SK-N-SH treated with all-trans-retinoic acid at 6 μM for 48 hours (cell line): ENCODE measurements at regions not wholly inside any gene's neighbourhood (a gene's known extent, or its start where the extent isn't known, plus 50 kb on each side); places are given as distances from the start of the nearest gene placed in this dataset.

Experiments
- ARNTL ChIP-seq: fragments of 450-650 bp; formaldehyde crosslinking; IDR thresholded peaks from 2 replicates; pipeline ENCODE4 v1.5.0; 2020; ENCODE audit warnings: low read depth, mild to moderate bottlenecking, moderate library complexity, borderline replicate concordance
- CREB5 ChIP-seq: fragments of 250-450 bp; sonication (Bioruptor Pico); IDR thresholded peaks from 2 replicates; pipeline ENCODE4 v1.5.1; 2020; ENCODE audit warnings: low read depth, mild to moderate bottlenecking, moderate library complexity
- ESRRG ChIP-seq: fragments of 250-450 bp; sonication (Bioruptor Pico); IDR thresholded peaks from 2 replicates; pipeline ENCODE4 v1.6.1; 2021; ENCODE audit warnings: mild to moderate bottlenecking
- PATZ1 ChIP-seq: fragments of 250-450 bp; sonication (Bioruptor Pico); IDR thresholded peaks from 2 replicates; pipeline ENCODE4 v1.8.0; 2020; ENCODE audit warnings: mild to moderate bottlenecking, moderate library complexity, borderline replicate concordance
- RARB ChIP-seq: fragments of 250-450 bp; sonication (Bioruptor Pico); IDR thresholded peaks from 2 replicates; pipeline ENCODE4 v1.8.0; 2021; ENCODE audit warnings: mild to moderate bottlenecking, moderate library complexity
- TOX ChIP-seq: fragments of 250-450 bp; sonication (Bioruptor Pico); IDR thresholded peaks from 2 replicates; pipeline ENCODE4 v1.8.0; 2021; ENCODE audit warnings: mild to moderate bottlenecking, moderate library complexity, borderline replicate concordance
- ZFP3 ChIP-seq: fragments of 250-450 bp; sonication (Bioruptor Pico); IDR thresholded peaks from 2 replicates; pipeline ENCODE4 v1.5.0; 2020; ENCODE audit warnings: mild to moderate bottlenecking, moderate library complexity
- ZNF8 ChIP-seq: fragments of 450-650 bp; formaldehyde crosslinking; IDR thresholded peaks from 2 replicates; pipeline ENCODE4 v1.5.0; 2020; ENCODE audit warnings: mild to moderate bottlenecking, moderate library complexity

- TF ChIP-seq CREB5: no peak
- no peak for TF ChIP-seq ARNTL (CRISPR knock-in tag)
- no peak for TF ChIP-seq ZFP3 (CRISPR knock-in tag)
- TF ChIP-seq ZNF8 (CRISPR knock-in tag): no peak
- TF ChIP-seq PATZ1: no peak
- TF ChIP-seq TOX (CRISPR knock-in tag): no peak
- no peak for TF ChIP-seq ESRRG
- no peak for TF ChIP-seq RARB (CRISPR knock-in tag)
These were observed 1133.4 kb upstream of the SEL1L start for GRCh38 chr14:82667006-82667405.
